GDM1 (cell line): ENCODE measurements at regions not wholly inside any gene's neighbourhood (a gene's known extent, or its start where the extent isn't known, plus 50 kb on each side); places are given as distances from the start of the nearest gene placed in this dataset.

Experiments
- DNase-seq: peaks from one replicate; lab custom pipeline; 2025; lab: John Stamatoyannopoulos, UW

GRCh38 chr7:25361387-25361786 lies 133.1 kb upstream of the NPVF start:
- DNase-seq = no peak

GRCh38 chr7:25361863-25362262 lies 133.6 kb upstream of the NPVF start:
- no peak for DNase-seq

- no peak for DNase-seq
Measured at GRCh38 chr7:25368599-25369201, 140.4 kb upstream of the NPVF start.

GRCh38 chr7:25369786-25370185 lies 141.5 kb upstream of the NPVF start:
- no peak for DNase-seq

- DNase-seq = no peak
Measured at GRCh38 chr7:25371972-25372371, 143.7 kb upstream of the NPVF start.

- DNase-seq = no peak
Measured at GRCh38 chr7:25375805-25376600, 147.7 kb upstream of the NPVF start.

GRCh38 chr7:25379351-25380300 lies 151.3 kb upstream of the NPVF start:
- no peak for DNase-seq

- DNase-seq = no peak
Measured at GRCh38 chr7:25381818-25382589, 153.7 kb upstream of the NPVF start.

- no peak for DNase-seq
Measured at GRCh38 chr7:25382869-25383268, 154.6 kb upstream of the NPVF start.

- DNase-seq = no peak
Measured at GRCh38 chr7:25383402-25383801, 155.1 kb upstream of the NPVF start.

GRCh38 chr7:25384788-25385505 lies 156.7 kb upstream of the NPVF start:
- DNase-seq = no peak

GRCh38 chr7:25385506-25386136 lies 157.3 kb upstream of the NPVF start:
- DNase-seq = no peak

GRCh38 chr7:25386311-25386744 lies 158.0 kb upstream of the NPVF start:
- no peak for DNase-seq

GRCh38 chr7:25388681-25389080 lies 160.4 kb upstream of the NPVF start:
- DNase-seq = no peak

- DNase-seq = no peak
Measured at GRCh38 chr7:25389489-25390106, 161.3 kb upstream of the NPVF start.

GRCh38 chr7:25391295-25391861 lies 163.1 kb upstream of the NPVF start:
- no peak for DNase-seq

- no peak for DNase-seq
Measured at GRCh38 chr7:25391961-25392587, 163.8 kb upstream of the NPVF start.

GRCh38 chr7:25392588-25393338 lies 164.5 kb upstream of the NPVF start:
- DNase-seq = no peak

GRCh38 chr7:25395976-25396375 lies 167.7 kb upstream of the NPVF start:
- DNase-seq = no peak
